Heart left ventricle (tissue), 16 donors: ENCODE measurements at regions not wholly inside any gene's neighbourhood (a gene's known extent, or its start where the extent isn't known, plus 50 kb on each side); places are given as distances from the start of the nearest gene placed in this dataset.

Experiments used
- ATAC-seq, 4 donors: fragments of 200-7000 bp; cut with Tn5 transposase; one replicate each; pipeline ENCODE4 v1.9.1; 2020 to 2022; ENCODE audit warnings: moderate library complexity in 4 of 4, mild to moderate bottlenecking in 3 of 4, moderate number of reproducible peaks in 1 of 4
- DNase-seq, 5 donors: peaks; one replicate each; pipeline ENCODE4 v3.0.0-alpha.2; 2020
- H3K27ac ChIP-seq, 12 donors: fragments of 200-600 bp; sonication (generic) in 4 of 12; one replicate each; pipeline versions ENCODE4 v1.5.0 to v1.8.0; 2016 to 2022; ENCODE audit warnings: mild to moderate bottlenecking in 2 of 12
- H3K27me3 ChIP-seq, 9 donors: fragments of 200-600 bp; sonication (generic) in 2 of 9; one replicate each; pipeline versions ENCODE4 v1.5.1 to v1.8.0; 2016 to 2022; ENCODE audit warnings: mild to moderate bottlenecking in 3 of 9
- H3K36me3 ChIP-seq, 9 donors: fragments of 200-600 bp; sonication (generic) in 2 of 9; one replicate each; pipeline versions ENCODE4 v1.5.0 to v1.8.0; 2018 to 2022; ENCODE audit warnings: mild to moderate bottlenecking in 2 of 9
- H3K4me1 ChIP-seq, 12 donors: fragments of 200-600 bp; sonication (generic) in 4 of 12; one replicate each; pipeline versions ENCODE4 v1.5.0 to v1.8.0; 2016 to 2022; ENCODE audit warnings: mild to moderate bottlenecking in 3 of 12
- H3K4me3 ChIP-seq, 12 donors: fragments of 200-600 bp; sonication (generic) in 4 of 12; one replicate each; pipeline versions ENCODE4 v1.5.0 to v1.8.0; 2017 to 2022; ENCODE audit warnings: mild to moderate bottlenecking in 9 of 12, moderate library complexity in 4 of 12
- H3K9me3 ChIP-seq, 12 donors: fragments of 200-600 bp; sonication (generic) in 4 of 12; one replicate each; pipeline versions ENCODE4 v1.5.0 to v1.8.0; 2016 to 2022; ENCODE audit warnings: mild to moderate bottlenecking in 1 of 12
- CTCF ChIP-seq, 12 donors: fragments of 200-600 bp; sonication (generic) in 4 of 12; IDR thresholded peaks; one replicate each; pipeline versions ENCODE4 v1.5.0 to v1.8.0; 2018 to 2022; ENCODE audit warnings: antibody characterized with exemption in 12 of 12, mild to moderate bottlenecking in 5 of 12
- POLR2A ChIP-seq, 2 donors: fragments of 450-650 bp; IDR thresholded peaks; one replicate each; pipeline ENCODE4 v1.6.1; 2017; ENCODE audit warnings: antibody characterized with exemption in 2 of 2, mild to moderate bottlenecking in 2 of 2, moderate library complexity in 2 of 2
- WGBS, 4 donors: extraction: QIAGEN DNeasy Blood & Tissue Kit in 2 of 4; methylation state at CpG; one replicate each; pipeline versions ENCODE4 v1.1.5 to v1.1.7; 2013 to 2018; 5-methylcytosine and 5-hydroxymethylcytosine counted together
- intact Hi-C, 10 donors: fragments of 100-400 bp; cut with DNase I; formaldehyde crosslinking; loops; one replicate each; pipeline versions ENCODE4 v1.11.1 to v1.14.2; 2022
- donor health status: ischemic (EF 13 %, LVEDD 7.1; RV severe dilation, severe dysfunction).
- donor health status: healthy with polysubstance abuse.
- donor health status: DM: no; HTN: yes; CAD: no.
- donor health status: DM: no; HTN: no; CAD: no.
- donor health status: ischemic (EF 25% LVEDD 6.9; RV normal size, moderate dysfunction).
- donor health status: ischemic (EF 25% LVEDD 5.7; RV mildly dilated, moderate dysfunction).
- donor health status: healthy.
- donor health status: DM: yes; HTN: yes; CAD: no.
- donor health status: ischemic (EF 35%, LVEDD 5.7; RV mildly dilated, moderate dysfunction).
- donor health status: nonischemic (EF 11% LVEDD 7.7; RV severe dilation, severe dysfunction).
- donor health status: DM: yes; HTN: yes; CAD: no.
- donor health status: PGD.
- donor health status: ischemic (EF 29% LVEDD 5.4; RV normal size, mild dysfunction).
- donor health status: nonischemic (EF 23%, LVEDD 6.1; RV moderate dilation, normal function).

- ATAC-seq: peak in 3 of 4 donors; percentile 28 to 53 (median 36)
- Histone ChIP-seq H3K4me1 (peaks cover 0 to 3% (median 0%) of the 10 kb centered on the region in 12 donors), H3K9me3 (peaks cover 0 to 7% (median 0%) of the 10 kb centered on the region in 12 donors), H3K36me3 (no peaks in the 10 kb centered on the region), H3K4me3 (no peak overlapping the region), H3K27ac (no peak overlapping the region), H3K27me3 (no peaks in the 10 kb centered on the region)
- intact Hi-C loops: no loop called here
- 26 to 34% (median 32%) methylated on average over 2 of the region's 2 CpGs for WGBS, 4 donors
- TF ChIP-seq CTCF (IDR thresholded peaks at IDR 0.05) (no peak), POLR2A (IDR thresholded peaks at IDR 0.05) (no peak)
- peak; percentile 14 to 42 (median 23) for DNase-seq
These were observed 726.7 kb downstream of the C4orf33 start for GRCh38 chr4:129822701-129823100.

- ATAC-seq: peak in 1 of 4 donors; percentile 45
- intact Hi-C loops: no loop called here
These were observed 727.2 kb downstream of the C4orf33 start for GRCh38 chr4:129823105-129823504.

GRCh38 chr4:129829373-129829772 is 733.4 kb downstream of the C4orf33 start:
- intact Hi-C loops: no loop called here
- H3K9me3 ChIP-seq: no peaks in the 10 kb centered on the region
- no peak overlapping the region for H3K27ac ChIP-seq
- no peaks in the 10 kb centered on the region for H3K4me1 ChIP-seq
- no peak overlapping the region for H3K4me3 ChIP-seq
- DNase-seq (no peak), ATAC-seq (no peak)
- 88 to 93% (median 91%) methylated on average over 2 of the region's 2 CpGs for WGBS, 4 donors
- H3K36me3 ChIP-seq: no peaks in the 10 kb centered on the region
- no peaks in the 10 kb centered on the region for H3K27me3 ChIP-seq
- TF ChIP-seq POLR2A (IDR thresholded peaks at IDR 0.05): no peak
- TF ChIP-seq CTCF (IDR thresholded peaks at IDR 0.05): no peak

More at GRCh38 chr4:129823105-129823504, 727.2 kb downstream of the C4orf33 start:
- TF ChIP-seq CTCF (IDR thresholded peaks at IDR 0.05) (no peak), POLR2A (IDR thresholded peaks at IDR 0.05) (no peak)
- Histone ChIP-seq H3K4me3 (no peak overlapping the region), H3K36me3 (no peaks in the 10 kb centered on the region), H3K27me3 (no peaks in the 10 kb centered on the region), H3K4me1 (peaks cover 0 to 3% (median 0%) of the 10 kb centered on the region in 12 donors), H3K27ac (no peak overlapping the region), H3K9me3 (peaks cover 0 to 7% (median 0%) of the 10 kb centered on the region in 12 donors)
- no peak for DNase-seq

GRCh38 chr4:129839687-129840086 is 743.7 kb downstream of the C4orf33 start:
- Histone ChIP-seq H3K27me3 (no peaks in the 10 kb centered on the region), H3K36me3 (no peaks in the 10 kb centered on the region), H3K4me3 (no peak overlapping the region), H3K27ac (no peak overlapping the region), H3K9me3 (peaks cover 0 to 6% (median 0%) of the 10 kb centered on the region in 12 donors), H3K4me1 (no peaks in the 10 kb centered on the region)
- intact Hi-C loops: no loop called here
- WGBS, 4 donors: 28 to 47% (median 37%) methylated on average over 3 of the region's 3 CpGs
- DNase-seq (no peak), ATAC-seq (no peak)
- TF ChIP-seq CTCF (IDR thresholded peaks at IDR 0.05): no peak
- TF ChIP-seq POLR2A (IDR thresholded peaks at IDR 0.05): no peak
